Breast epithelium (tissue), 3 donors: ENCODE measurements at regions not wholly inside any gene's neighbourhood (a gene's known extent, or its start where the extent isn't known, plus 50 kb on each side); places are given as distances from the start of the nearest gene placed in this dataset.

Source experiments
- CTCF ChIP-seq, 3 donors: fragments of 450-650 bp; IDR thresholded peaks; one replicate each; pipeline ENCODE4 v1.5.1; 2016 to 2017; ENCODE audit warnings: antibody characterized with exemption in 3 of 3, mild to moderate bottlenecking in 3 of 3, moderate library complexity in 3 of 3
- POLR2AphosphoS5 ChIP-seq, 3 donors: sonication (generic); formaldehyde crosslinking; IDR thresholded peaks; one replicate each; pipeline ENCODE4 v1.6.1; 2017; ENCODE audit warnings: antibody characterized with exemption in 3 of 3

GRCh38 chr2:163528640-163529217 is 207.1 kb downstream of the FIGN start:
- no peak for TF ChIP-seq CTCF (IDR thresholded peaks at IDR 0.05)
- TF ChIP-seq POLR2AphosphoS5 (IDR thresholded peaks at IDR 0.05) = no peak
